ENCODE measurements at regions not wholly inside any gene's neighbourhood (a gene's known extent, or its start where the extent isn't known, plus 50 kb on each side); places are given as distances from the start of the nearest gene placed in this dataset.
A peak's percentile ranks its signal among the peaks of the same experiment; 100 is the strongest.

- Histone ChIP-seq H3K79me2 (no peaks in the 10 kb centered on the region), H3K4me3 (ENCODE audit: low read depth, low read length) (no peak overlapping the region), H3K4me1 (no peaks in the 10 kb centered on the region), H3K36me3 (ENCODE audit: control insufficient read depth, insufficient read depth, low read length) (no peaks in the 10 kb centered on the region), H3K27me3 (ENCODE audit: control insufficient read depth, insufficient read depth, low read length) (no peaks in the 10 kb centered on the region), H3K9ac (no peak overlapping the region), H3K27ac (no peak overlapping the region), H3K4me2 (ENCODE audit: low read length) (no peak overlapping the region), H3K9me3 (ENCODE audit: control insufficient read depth, low read length) (no peaks in the 10 kb centered on the region), H2AFZ (no peak overlapping the region)
- TF ChIP-seq, protein P1, sequence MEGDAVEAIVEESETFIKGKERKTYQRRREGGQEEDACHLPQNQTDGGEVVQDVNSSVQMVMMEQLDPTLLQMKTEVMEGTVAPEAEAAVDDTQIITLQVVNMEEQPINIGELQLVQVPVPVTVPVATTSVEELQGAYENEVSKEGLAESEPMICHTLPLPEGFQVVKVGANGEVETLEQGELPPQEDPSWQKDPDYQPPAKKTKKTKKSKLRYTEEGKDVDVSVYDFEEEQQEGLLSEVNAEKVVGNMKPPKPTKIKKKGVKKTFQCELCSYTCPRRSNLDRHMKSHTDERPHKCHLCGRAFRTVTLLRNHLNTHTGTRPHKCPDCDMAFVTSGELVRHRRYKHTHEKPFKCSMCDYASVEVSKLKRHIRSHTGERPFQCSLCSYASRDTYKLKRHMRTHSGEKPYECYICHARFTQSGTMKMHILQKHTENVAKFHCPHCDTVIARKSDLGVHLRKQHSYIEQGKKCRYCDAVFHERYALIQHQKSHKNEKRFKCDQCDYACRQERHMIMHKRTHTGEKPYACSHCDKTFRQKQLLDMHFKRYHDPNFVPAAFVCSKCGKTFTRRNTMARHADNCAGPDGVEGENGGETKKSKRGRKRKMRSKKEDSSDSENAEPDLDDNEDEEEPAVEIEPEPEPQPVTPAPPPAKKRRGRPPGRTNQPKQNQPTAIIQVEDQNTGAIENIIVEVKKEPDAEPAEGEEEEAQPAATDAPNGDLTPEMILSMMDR (IDR thresholded peaks at IDR 0.05), result no peak
These were observed 126.4 kb upstream of the DUSP22 start for GRCh38 chr6:165906-166305.

DNA sequence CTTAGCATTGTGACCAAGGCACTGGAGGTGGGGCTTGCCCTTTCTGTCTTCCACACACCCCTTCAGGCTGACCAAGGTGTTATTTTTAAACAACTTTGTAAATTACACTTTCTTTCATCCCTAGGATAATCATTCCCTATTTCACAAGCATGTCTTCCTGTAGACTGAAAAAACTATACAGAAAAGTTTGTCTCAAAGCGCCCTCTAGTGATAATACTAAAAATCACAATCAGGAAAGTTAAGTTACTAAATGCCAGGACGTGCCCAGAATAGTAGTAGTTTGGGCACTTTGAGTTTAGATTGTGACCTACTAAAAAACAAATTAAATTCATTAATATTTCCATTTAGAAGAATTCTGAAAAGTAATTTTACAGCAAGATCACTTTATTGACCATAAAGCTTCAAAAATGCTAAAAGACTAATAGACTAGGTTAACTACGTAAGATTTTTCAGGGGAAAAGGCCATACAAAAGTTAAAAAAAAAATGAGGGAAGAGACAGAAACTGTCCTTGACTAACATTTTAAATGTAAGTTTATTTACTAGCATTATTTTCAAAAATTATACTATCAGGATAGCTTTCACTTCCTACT is 123.3 kb upstream of the DUSP22 start:
- TF ChIP-seq, protein P1 (IDR thresholded peaks at IDR 0.05), result peak; percentile 62
- H2AFZ ChIP-seq, result no peak overlapping the region
- no peaks in the 10 kb centered on the region for H3K36me3 ChIP-seq (ENCODE audit: control insufficient read depth, insufficient read depth, low read length)
- H3K79me2 ChIP-seq, result no peaks in the 10 kb centered on the region
- H3K4me1 ChIP-seq, result no peaks in the 10 kb centered on the region
- no peak overlapping the region for H3K27ac ChIP-seq
- H3K9me3 ChIP-seq (ENCODE audit: control insufficient read depth, low read length), result no peaks in the 10 kb centered on the region
- no peak overlapping the region for H3K9ac ChIP-seq
- no peaks in the 10 kb centered on the region for H3K27me3 ChIP-seq (ENCODE audit: control insufficient read depth, insufficient read depth, low read length)
- H3K4me2 ChIP-seq (ENCODE audit: low read length), result no peak overlapping the region
- H3K4me3 ChIP-seq (ENCODE audit: low read depth, low read length), result no peak overlapping the region

DNA sequence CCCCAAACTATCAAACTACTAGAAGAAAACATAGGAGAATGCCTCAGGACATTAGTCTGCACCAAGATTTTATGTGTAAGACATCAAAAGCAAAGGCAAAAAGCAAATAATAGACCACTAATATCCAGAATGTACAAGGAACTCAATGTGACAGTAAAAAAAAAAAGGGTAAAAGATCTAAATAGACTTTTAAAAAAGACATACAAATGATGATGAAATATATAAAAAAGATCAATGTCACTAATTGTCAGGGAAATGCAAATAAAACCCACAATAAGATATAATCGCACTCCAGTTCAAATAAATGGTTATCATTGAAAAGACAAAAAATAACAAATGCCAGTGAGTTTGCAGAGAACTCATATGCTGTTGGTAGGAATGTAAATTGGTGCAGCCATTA is 118.3 kb upstream of the DUSP22 start:
- Histone ChIP-seq H2AFZ (no peak overlapping the region), H3K27ac (no peak overlapping the region), H3K4me1 (no peaks in the 10 kb centered on the region), H3K4me2 (ENCODE audit: low read length) (no peak overlapping the region), H3K4me3 (ENCODE audit: low read depth, low read length) (no peak overlapping the region), H3K36me3 (ENCODE audit: control insufficient read depth, insufficient read depth, low read length) (no peaks in the 10 kb centered on the region), H3K79me2 (no peaks in the 10 kb centered on the region), H3K9me3 (ENCODE audit: control insufficient read depth, low read length) (no peaks in the 10 kb centered on the region), H3K27me3 (ENCODE audit: control insufficient read depth, insufficient read depth, low read length) (no peaks in the 10 kb centered on the region), H3K9ac (no peak overlapping the region)
- TF ChIP-seq, protein P1 (IDR thresholded peaks at IDR 0.05), result no peak

GRCh38 chr6:175680-176079 is 116.6 kb upstream of the DUSP22 start:
- Histone ChIP-seq H3K9ac (no peak overlapping the region), H3K9me3 (ENCODE audit: control insufficient read depth, low read length) (no peaks in the 10 kb centered on the region), H3K79me2 (no peaks in the 10 kb centered on the region), H3K4me2 (ENCODE audit: low read length) (no peak overlapping the region), H3K36me3 (ENCODE audit: control insufficient read depth, insufficient read depth, low read length) (no peaks in the 10 kb centered on the region), H3K4me1 (no peaks in the 10 kb centered on the region), H3K4me3 (ENCODE audit: low read depth, low read length) (no peak overlapping the region), H3K27me3 (ENCODE audit: control insufficient read depth, insufficient read depth, low read length) (no peaks in the 10 kb centered on the region), H2AFZ (no peak overlapping the region), H3K27ac (no peak overlapping the region)
- TF ChIP-seq, protein P1 (IDR thresholded peaks at IDR 0.05), result no peak

DNA sequence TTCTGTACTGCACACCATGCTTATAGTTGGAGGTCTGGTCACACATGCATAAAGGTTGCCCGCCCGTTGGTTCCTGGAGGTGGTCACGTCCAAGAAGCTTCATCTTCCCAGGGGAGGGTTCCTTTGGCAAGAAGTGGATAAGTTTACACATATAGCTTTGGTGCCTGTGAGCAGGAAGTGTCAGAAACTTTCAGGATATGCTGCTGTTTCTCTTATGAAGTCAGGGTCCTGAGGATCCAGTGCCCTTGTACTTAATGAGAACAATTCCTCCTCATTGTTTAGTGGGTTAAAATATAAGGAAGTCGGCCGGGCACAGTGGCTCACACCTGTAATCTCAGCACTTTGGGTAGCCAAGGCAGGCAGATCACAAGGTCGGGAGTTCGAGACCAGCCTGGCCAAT is 115.5 kb upstream of the DUSP22 start:
- H3K27me3 ChIP-seq (ENCODE audit: control insufficient read depth, insufficient read depth, low read length), result no peaks in the 10 kb centered on the region
- no peaks in the 10 kb centered on the region for H3K9me3 ChIP-seq (ENCODE audit: control insufficient read depth, low read length)
- no peaks in the 10 kb centered on the region for H3K4me1 ChIP-seq
- no peak overlapping the region for H3K4me2 ChIP-seq (ENCODE audit: low read length)
- no peaks in the 10 kb centered on the region for H3K79me2 ChIP-seq
- TF ChIP-seq, protein P1 (IDR thresholded peaks at IDR 0.05), result no peak
- H3K36me3 ChIP-seq (ENCODE audit: control insufficient read depth, insufficient read depth, low read length), result no peaks in the 10 kb centered on the region
- H2AFZ ChIP-seq, result no peak overlapping the region
- no peak overlapping the region for H3K4me3 ChIP-seq (ENCODE audit: low read depth, low read length)
- H3K27ac ChIP-seq, result no peak overlapping the region
- no peak overlapping the region for H3K9ac ChIP-seq

Data from parathyroid adenoma (tissue), 2 donors.